Right ventricle myocardium superior (tissue), 1 donor: ENCODE measurements at regions not wholly inside any gene's neighbourhood (a gene's known extent, or its start where the extent isn't known, plus 50 kb on each side); places are given as distances from the start of the nearest gene placed in this dataset.
A peak's percentile ranks its signal among the peaks of the same experiment; 100 is the strongest.

ENCODE experiments used
- ATAC-seq: fragments of 200-7000 bp; cut with Tn5 transposase; one replicate; pipeline ENCODE4 v1.9.1; 2020; ENCODE audit warnings: mild to moderate bottlenecking; ENCODE audit not compliant: poor library complexity
- DNase-seq: peaks from one replicate; pipeline ENCODE4 v3.0.0-alpha.2; 2020
- intact Hi-C: fragments of 100-400 bp; cut with DNase I; formaldehyde crosslinking; loops from one replicate; pipeline ENCODE4 v1.11.2; 2022
- donor health status: DM: no; HTN: yes; CAD: no; lungs with severe emphysema.

DNA sequence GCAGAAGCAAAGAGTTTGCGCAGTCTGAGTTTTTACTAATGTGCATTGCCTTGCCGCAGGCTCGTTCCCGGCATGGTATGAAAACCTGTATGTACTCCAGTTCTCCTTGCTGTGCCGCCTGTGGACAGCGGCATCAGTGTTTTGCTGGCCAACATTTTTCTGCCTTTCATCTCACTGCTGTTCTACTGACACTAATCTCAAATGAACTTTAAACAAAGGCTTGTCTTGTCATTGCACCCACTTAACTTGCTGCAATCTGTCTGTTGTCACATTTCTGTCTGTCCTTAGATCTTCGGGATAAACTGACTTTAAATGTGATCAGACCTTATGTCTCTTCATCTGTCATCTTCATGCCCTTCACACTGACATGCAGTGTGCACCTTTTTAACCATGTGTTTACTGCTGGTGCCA, 71.7 kb upstream of the ZNRF2 start:
- no peak for ATAC-seq
- intact Hi-C loops, result no loop called here
- DNase-seq, result no peak

DNA sequence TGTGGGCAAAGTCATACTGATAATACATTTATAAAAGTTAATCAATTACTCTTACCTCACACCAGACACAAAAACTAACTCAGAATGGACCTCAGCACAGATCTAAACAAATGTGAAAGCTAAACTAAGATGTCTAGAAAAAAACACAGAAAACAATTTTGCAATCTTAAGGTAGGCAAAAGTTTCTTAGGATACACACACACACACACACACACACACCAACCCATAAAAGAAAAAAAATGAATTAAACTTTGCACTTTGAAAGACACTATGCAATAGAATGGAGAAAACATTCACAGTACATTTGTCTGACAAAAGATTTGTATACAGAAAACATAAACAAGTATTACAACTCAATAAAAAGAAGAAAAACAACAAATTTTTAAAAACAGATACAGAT, 70.8 kb upstream of the ZNRF2 start:
- ATAC-seq (no peak), DNase-seq (no peak)
- intact Hi-C loops, result no loop called here

DNA sequence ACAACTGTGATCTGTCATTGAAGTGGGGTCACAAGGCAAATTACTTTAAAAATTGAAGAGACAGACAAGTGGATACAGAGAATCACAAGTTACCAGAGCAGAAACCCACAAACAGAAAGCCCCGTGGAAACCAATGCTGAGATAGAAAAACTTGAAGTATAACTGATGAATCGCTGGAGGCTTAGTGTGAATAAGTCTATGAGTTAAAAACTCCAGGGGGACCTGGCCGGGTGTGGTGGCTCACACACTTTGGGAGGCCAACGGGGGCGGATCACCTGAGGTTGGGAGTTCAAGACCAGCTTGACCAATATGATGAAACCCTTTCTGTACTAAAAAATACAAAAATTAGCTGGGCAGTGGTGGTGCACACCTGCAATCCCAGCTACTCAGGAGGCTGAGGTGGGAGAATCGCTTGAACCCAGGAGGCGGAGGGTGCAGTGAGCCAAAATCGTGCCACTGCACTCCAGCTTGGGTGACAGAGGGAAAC, 69.7 kb upstream of the ZNRF2 start:
- intact Hi-C loops, result no loop called here
- DNase-seq (no peak), ATAC-seq (no peak)

DNA sequence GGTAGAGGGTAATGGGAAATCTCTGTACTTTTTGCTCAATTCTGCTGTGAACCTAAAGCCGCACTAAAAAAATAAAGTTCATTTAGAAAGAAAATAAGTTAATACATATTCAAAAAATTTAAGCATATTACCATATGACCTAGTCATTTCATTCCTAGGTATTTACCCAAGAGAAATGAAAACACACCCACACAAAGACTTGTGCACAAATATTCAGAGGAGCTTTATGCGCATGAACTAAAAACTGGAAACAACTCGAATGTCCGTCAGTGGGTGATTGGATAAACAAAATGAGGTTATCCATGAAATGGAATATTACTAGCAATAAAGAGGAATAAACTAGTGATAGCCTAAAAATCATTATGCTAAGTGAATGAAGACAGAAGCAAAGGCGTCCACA, 62.6 kb upstream of the ZNRF2 start:
- no peak for ATAC-seq
- intact Hi-C loops, result no loop called here
- DNase-seq, result no peak

DNA sequence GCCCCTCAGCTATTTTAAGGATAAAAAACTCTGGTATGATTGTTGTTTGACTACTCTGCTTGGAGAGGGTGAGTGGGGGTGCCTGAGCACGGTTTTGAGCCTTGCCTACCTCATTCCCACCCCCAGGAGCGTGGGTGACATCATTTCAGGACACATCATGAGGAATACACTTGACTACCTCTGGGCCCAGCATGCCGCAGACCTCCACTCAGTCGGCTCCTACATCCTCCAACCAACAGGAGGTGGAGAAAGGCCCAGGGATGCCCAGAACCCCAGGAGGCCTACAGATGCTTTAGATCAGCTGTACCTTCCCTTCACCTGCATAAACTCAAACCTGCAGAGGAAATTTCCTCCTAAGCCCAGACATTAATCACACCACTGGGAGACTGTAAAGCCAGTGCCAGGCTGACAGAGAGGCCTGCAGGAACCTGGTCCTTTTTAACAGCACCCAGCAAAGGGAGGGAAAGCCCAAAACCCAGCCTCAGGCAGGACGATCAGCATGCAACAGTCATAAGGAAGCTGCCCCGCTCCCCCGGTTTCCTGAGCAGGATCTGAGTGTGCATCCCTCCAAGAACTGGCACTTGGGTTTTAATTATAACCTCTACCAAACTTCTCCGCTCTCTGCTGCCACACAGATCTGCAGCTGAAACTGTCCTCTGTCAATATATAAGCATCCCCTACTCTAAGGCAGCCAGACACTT, 61.7 kb upstream of the ZNRF2 start:
- no peak for ATAC-seq
- DNase-seq, result no peak

DNA sequence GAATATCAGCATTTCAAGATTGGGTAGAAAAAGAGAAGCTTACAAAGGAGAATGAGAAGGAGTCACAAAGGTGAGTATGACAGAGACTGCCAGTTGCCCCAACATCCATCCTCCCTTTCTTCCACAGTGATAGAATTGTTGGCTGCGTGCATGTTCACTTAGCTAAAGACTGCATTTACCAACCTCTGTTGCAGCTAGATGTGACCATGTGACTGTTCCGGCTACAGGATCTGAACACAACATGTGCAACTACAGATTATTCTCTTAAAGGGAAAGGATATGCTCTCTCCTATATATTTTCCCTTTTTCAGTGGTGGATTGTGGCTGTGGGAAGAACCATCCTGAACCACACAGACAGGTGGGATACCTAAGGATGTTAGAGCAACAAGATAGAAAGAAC, 60.5 kb upstream of the ZNRF2 start:
- ATAC-seq (no peak), DNase-seq (no peak)
- intact Hi-C loops, result no loop called here

More for the DNA sequence above, 61.7 kb upstream of the ZNRF2 start:
- intact Hi-C loops, result no loop called here

DNA sequence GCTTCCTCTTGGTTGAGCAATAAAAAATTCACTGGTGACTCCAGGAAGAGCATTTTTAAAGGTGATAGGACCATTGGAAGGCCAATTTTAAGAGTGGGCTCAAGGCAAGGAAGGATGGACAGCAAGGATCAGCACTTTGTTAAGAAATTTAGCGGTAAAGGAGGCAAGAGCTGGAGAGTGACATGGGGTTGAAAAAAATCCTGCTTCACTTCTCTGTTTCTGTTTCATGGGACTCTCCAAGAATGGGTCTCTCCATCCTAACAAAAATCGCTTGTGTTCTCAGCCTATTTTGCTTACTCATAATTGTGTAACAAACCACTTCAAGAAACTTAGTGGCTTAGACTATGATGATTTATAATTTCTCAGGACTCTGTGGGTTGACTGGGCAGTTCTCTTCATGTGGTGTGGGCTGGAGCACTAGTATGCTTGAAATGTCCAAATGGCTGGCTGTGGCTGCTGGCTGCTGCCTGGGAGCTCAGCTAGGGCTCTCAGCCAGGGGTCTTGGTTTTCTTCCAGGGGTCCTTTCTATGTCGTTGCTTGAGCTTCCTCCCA, 59.8 kb upstream of the ZNRF2 start:
- ATAC-seq (peak; percentile 40), DNase-seq (no peak)
- intact Hi-C loops, result no loop called here

DNA sequence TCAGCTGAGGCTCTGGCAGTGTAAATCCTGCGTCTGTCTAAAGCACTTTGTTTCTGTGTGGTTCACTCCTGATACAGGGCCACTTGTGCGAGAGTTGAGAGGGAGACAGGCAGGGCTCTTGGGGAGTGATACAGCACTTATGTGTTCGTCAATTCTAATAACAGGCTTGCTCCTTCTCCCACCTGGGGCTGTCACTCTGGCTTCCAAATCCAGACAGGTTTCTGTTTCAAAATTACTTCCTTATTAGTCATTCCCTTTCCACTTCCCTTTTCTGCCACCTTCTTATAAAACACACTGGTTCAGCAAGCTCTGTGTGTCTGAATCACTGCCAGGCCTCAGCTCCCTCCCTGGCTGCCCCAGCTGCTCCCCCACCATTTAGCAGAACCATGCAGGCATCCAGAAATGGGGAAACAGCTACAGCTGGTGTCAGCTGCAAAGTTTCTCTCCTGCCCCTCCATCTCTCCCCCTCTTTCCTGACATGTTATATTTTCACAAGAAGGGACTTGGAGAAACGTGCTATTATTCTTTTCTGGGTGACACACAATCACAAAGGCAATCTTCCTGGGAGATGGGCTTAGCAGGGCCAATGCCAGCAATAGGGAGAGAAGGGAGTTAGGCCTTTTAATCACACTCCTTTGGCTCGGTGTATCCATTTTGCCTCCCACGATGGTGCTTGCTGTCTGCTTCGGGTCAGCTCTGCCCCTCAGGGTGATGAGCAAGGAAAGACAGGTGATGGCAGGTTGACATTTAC, 58.4 kb upstream of the ZNRF2 start:
- ATAC-seq, result peak; percentile 89
- intact Hi-C loops, result no loop called here
- peak; percentile 76 for DNase-seq

DNA sequence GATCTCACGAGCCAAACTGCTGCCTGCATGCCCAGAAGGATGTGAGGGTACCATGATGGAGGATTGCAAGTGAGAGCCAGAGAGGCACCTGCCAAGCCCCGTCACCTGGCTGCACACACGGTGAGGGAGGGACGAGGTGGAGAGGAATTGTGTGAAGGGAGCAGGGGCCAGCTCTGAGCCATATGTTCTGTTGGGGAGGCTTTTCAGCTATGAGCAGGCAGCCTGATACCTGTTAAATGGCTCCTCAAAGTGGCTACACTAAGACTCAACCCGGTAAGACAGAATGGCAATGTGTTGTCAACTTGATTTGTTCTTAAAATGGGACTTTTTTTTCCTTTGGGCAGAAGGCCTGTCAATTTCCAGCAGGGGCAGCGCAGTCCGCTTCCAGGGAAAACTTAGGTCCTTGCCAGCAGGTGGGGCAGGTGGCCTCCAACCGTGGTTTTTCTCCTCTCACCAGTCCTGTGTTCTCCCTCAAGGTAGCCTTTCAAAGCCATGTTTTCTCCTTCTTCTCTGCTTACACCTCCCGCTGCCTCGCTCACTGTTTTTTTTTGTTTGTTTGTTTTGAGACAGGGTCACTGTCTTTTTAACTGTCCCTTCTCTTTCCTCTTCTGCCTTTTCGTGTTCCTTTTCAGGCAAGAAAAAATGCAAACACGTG, 57.7 kb upstream of the ZNRF2 start:
- DNase-seq (no peak), ATAC-seq (no peak)
- intact Hi-C loops, result no loop called here

DNA sequence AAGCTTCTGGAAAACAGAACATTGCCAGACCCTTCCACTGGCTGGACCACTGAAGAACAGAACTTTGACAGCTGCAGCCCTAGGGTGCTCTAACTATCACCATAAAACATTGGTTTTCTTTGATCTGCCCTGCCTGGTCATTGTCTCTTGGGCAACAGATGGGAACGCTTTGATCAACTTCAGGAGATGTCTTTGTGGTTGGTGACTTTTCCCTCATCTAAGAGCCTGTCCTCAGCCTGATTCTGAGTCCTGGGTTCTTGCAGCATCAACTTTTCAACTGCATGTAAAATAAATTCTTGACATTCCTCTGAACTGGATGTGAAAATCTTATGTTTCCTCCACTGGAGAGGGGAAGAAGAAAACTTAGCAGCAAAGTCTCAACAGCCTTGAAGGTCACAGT, 53.1 kb upstream of the ZNRF2 start:
- DNase-seq (no peak), ATAC-seq (no peak)
- intact Hi-C loops, result no loop called here

DNA sequence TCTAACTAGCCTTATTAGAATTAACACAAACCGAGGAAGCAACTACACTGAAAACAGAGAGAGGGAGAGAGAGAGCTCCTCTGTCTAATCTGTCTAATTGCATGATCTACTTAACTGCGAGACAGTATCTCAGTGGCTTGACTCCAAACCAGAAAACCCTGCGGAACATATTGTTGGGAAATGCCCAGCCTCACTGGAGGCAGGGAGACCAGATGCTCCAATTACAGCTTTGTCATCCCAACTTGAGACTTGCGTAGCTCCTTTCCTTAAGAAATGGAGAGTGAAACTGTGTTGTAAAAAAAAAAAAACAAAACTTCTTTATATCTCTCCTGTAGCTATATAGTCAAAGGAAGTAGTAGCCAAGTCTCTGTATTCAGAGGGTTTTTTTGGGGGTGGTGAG, 52.0 kb upstream of the ZNRF2 start:
- no peak for DNase-seq
- intact Hi-C loops, result no loop called here
- ATAC-seq, result no peak
